ENCODE measurements at regions not wholly inside any gene's neighbourhood (a gene's known extent, or its start where the extent isn't known, plus 50 kb on each side); places are given as distances from the start of the nearest gene placed in this dataset.

- intact Hi-C loops (cut with DNase I): loop anchor here (5.0 kb wide), 1 partner anchor 83 kb away; no protein-coding TSS in a partner anchor
- DNase-seq (ENCODE audit: extremely low spot score): peak; percentile 96
- TF ChIP-seq POLR2AphosphoS5 (IDR thresholded peaks at IDR 0.05) (peak; percentile 97 to 99), EP300 (IDR thresholded peaks at IDR 0.05) (peak; percentile 100)
- TF ChIP-seq, protein P1, sequence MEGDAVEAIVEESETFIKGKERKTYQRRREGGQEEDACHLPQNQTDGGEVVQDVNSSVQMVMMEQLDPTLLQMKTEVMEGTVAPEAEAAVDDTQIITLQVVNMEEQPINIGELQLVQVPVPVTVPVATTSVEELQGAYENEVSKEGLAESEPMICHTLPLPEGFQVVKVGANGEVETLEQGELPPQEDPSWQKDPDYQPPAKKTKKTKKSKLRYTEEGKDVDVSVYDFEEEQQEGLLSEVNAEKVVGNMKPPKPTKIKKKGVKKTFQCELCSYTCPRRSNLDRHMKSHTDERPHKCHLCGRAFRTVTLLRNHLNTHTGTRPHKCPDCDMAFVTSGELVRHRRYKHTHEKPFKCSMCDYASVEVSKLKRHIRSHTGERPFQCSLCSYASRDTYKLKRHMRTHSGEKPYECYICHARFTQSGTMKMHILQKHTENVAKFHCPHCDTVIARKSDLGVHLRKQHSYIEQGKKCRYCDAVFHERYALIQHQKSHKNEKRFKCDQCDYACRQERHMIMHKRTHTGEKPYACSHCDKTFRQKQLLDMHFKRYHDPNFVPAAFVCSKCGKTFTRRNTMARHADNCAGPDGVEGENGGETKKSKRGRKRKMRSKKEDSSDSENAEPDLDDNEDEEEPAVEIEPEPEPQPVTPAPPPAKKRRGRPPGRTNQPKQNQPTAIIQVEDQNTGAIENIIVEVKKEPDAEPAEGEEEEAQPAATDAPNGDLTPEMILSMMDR (IDR thresholded peaks at IDR 0.05): no peak
- no peaks in the 10 kb centered on the region for H3K9me3 ChIP-seq
- no peaks in the 10 kb centered on the region for H3K36me3 ChIP-seq
- no peaks in the 10 kb centered on the region for H3K27me3 ChIP-seq
- WGBS: 24% methylated on average over 5 of the region's 11 CpGs
- H3K4me1 ChIP-seq: peaks cover 57 to 69% (median 66%) of the 10 kb centered on the region in 4 donors
- H3K27ac ChIP-seq (replicated peaks in 1 of 4): peak overlapping the region; percentile 78 to 88 (median 86)
- no peak overlapping the region for H3K4me3 ChIP-seq
Measured at GRCh38 chr20:50395251-50395729, 114.9 kb upstream of the PTPN1 start.

DNA sequence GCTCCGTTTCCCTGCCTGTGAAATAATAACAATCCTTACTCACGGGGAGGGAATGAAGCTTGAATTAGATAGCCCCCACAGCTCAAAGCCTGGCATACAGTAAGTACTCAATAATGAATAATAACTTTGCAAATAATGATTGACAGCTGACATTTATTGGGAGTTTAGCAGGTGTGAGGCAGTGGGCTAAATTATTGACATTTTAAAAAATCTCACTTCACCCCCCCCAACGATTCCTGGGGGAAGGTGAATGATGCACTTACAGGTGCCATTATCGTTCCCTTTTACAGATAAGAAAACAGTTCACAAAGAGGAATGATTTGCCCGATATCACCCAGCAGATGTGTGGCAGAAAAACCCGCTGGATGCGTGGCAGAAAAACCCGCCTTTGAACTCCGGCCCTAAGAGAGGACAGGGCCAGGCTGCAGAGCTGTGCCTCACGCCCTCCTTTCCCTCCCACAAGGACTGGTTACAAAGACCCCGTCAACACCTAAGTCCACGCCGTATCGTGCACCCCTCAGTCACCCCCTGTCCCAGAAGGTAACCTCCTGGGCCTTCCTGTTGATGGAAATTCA, 114.2 kb upstream of the PTPN1 start:
- Histone ChIP-seq H3K4me1 (peaks cover 53 to 76% (median 72%) of the 10 kb centered on the region in 4 donors), H3K9me3 (no peaks in the 10 kb centered on the region), H3K27me3 (no peaks in the 10 kb centered on the region), H3K27ac (replicated peaks in 1 of 4) (peak overlapping the region; percentile 78 to 88 (median 86)), H3K4me3 (no peak overlapping the region), H3K36me3 (no peaks in the 10 kb centered on the region)
- 91% methylated on average over 14 of the region's 14 CpGs for WGBS
- DNase-seq (ENCODE audit: extremely low spot score): no peak
- intact Hi-C loops (cut with DNase I): loop anchor here (5.0 kb wide), 1 partner anchor 84 kb away; no protein-coding TSS in a partner anchor
- TF ChIP-seq POLR2AphosphoS5 (IDR thresholded peaks at IDR 0.05): no peak
- TF ChIP-seq, protein P1 (IDR thresholded peaks at IDR 0.05): no peak
- TF ChIP-seq EP300 (IDR thresholded peaks at IDR 0.05): no peak
- no peak for TF ChIP-seq POLR2A (IDR thresholded peaks at IDR 0.05; ENCODE audit: low read depth)

DNA sequence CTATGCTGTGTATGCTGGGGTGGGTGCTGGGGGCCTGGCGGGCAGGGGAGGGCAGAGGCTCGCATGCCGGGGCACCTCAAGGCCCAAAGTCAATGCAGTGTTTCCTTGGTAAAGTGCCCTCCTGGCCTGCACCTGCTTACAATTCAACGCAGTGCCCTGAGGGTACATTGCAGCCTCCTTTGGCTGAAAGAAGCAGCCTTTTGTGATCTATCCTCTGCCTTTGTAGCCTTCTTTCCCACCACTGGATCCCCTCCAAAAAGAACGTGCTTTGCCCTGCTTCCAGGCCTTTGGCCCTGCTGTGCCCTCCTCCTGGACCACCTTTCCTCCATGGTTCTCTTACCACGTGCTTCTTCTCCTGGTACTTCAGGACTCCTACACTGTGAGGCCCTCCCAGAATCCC, 113.6 kb upstream of the PTPN1 start:
- no peaks in the 10 kb centered on the region for H3K27me3 ChIP-seq
- H3K4me3 ChIP-seq: no peak overlapping the region
- no peaks in the 10 kb centered on the region for H3K36me3 ChIP-seq
- DNase-seq (ENCODE audit: extremely low spot score): no peak
- no peak for TF ChIP-seq POLR2A (IDR thresholded peaks at IDR 0.05; ENCODE audit: low read depth)
- TF ChIP-seq, protein P1 (IDR thresholded peaks at IDR 0.05): no peak
- TF ChIP-seq EP300 (IDR thresholded peaks at IDR 0.05): no peak
- TF ChIP-seq POLR2AphosphoS5 (IDR thresholded peaks at IDR 0.05): no peak
- peaks cover 53 to 81% (median 73%) of the 10 kb centered on the region in 4 donors for H3K4me1 ChIP-seq
- intact Hi-C loops (cut with DNase I): loop anchor here (5.0 kb wide), 1 partner anchor 84 kb away; no protein-coding TSS in a partner anchor
- H3K27ac ChIP-seq (replicated peaks in 1 of 4): peak overlapping the region; percentile 78 to 88 (median 86)
- H3K9me3 ChIP-seq: no peaks in the 10 kb centered on the region
- 95% methylated on average over 6 of the region's 6 CpGs for WGBS

- no peak for DNase-seq (ENCODE audit: extremely low spot score)
- TF ChIP-seq POLR2A (IDR thresholded peaks at IDR 0.05; ENCODE audit: low read depth) (no peak), POLR2AphosphoS5 (IDR thresholded peaks at IDR 0.05) (no peak), EP300 (IDR thresholded peaks at IDR 0.05) (no peak)
- TF ChIP-seq, protein P1 (IDR thresholded peaks at IDR 0.05): no peak
- 94% methylated on average over 5 of the region's 5 CpGs for WGBS
- Histone ChIP-seq H3K4me3 (no peak overlapping the region), H3K36me3 (no peaks in the 10 kb centered on the region), H3K9me3 (no peaks in the 10 kb centered on the region), H3K27ac (replicated peaks in 1 of 4) (peak overlapping the region; percentile 78 to 88 (median 86)), H3K4me1 (peaks cover 53 to 84% (median 73%) of the 10 kb centered on the region in 4 donors), H3K27me3 (no peaks in the 10 kb centered on the region)
- intact Hi-C loops (cut with DNase I): loop anchor here (5.0 kb wide), 1 partner anchor 85 kb away; no protein-coding TSS in a partner anchor
Measured at GRCh38 chr20:50397058-50397457, 113.1 kb upstream of the PTPN1 start.

Measured in esophagus muscularis mucosa (tissue), 4 donors.